ENCODE measurements at regions not wholly inside any gene's neighbourhood (a gene's known extent, or its start where the extent isn't known, plus 50 kb on each side); places are given as distances from the start of the nearest gene placed in this dataset.

DNA sequence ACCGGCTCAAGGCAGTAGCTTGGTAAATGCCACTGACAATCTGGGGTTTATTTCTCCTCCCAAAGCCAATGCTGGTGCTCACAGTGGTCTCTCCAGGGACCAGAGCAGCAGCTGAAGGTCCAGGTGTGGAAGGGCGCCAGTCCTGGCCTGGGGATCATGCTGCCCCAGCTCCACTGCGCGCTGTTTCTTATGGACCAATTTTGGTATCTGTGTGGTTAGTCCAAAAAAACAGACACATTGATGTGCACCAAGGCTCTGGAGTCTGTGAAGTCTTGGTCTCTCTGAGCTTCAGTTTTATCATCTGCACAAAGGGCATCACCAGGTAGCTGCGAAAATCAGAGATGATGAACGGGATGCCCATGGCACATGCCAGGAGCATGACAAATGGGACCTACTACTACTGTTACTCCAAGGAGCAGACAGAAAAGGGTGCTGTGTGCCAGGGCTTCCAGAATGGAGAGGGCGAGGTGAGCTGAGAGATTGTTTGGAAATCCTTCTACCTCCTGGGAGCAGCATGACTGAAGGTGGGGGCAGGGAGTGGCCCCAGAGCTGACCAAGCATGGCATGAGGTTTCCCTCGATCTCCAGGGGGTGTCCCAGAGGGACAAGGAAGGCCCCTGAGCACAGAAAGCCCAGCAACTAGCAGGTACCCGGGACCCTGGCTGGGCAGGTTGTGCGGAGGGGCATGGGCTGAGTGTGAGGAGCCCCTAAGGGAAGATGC is 134.3 kb upstream of the PRR20G start:
- no peak for TF ChIP-seq CTCF (IDR thresholded peaks at IDR 0.05)
- no peak for TF ChIP-seq POLR2AphosphoS5 (IDR thresholded peaks at IDR 0.05)
- no peak for TF ChIP-seq POLR2A (IDR thresholded peaks at IDR 0.05)
- no peak for TF ChIP-seq EP300 (IDR thresholded peaks at IDR 0.05; ENCODE audit: low read depth)
